ENCODE measurements at regions not wholly inside any gene's neighbourhood (a gene's known extent, or its start where the extent isn't known, plus 50 kb on each side); places are given as distances from the start of the nearest gene placed in this dataset.

DNA sequence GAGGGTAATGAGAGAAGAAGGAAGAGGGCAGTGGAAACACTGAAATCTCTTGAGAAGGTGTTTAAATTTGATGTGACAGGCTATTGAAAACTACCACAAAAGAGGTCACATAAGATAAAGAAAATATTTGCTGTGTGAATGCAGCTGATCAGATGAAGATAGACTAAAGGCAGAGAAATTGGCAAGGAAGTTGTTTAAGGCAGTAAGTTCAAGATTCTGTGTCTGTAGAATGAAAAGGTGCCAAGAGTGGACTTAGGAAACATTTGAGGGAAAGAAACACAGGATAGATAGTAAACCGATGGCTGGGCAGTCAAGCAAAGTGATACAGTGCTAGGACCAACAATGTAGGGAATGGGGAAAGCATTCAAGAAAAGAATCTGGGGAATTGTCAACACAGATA lies 332.3 kb upstream of the MARCKS start:
- DNase-seq, result no peak
- H3K4me3 Mint-ChIP-seq, result no peak overlapping the region
- no peaks in the 10 kb centered on the region for H3K36me3 Mint-ChIP-seq
- no peak overlapping the region for H3K27ac Mint-ChIP-seq
- peaks cover 0 to 5% (median 2%) of the 10 kb centered on the region in 3 donors for H3K27me3 Mint-ChIP-seq (ENCODE audit: low read depth in 3 of 3)
- H3K4me1 Mint-ChIP-seq, result no peaks in the 10 kb centered on the region
- peaks cover 0 to 3% (median 0%) of the 10 kb centered on the region in 6 donors for H3K9me3 Mint-ChIP-seq

DNA sequence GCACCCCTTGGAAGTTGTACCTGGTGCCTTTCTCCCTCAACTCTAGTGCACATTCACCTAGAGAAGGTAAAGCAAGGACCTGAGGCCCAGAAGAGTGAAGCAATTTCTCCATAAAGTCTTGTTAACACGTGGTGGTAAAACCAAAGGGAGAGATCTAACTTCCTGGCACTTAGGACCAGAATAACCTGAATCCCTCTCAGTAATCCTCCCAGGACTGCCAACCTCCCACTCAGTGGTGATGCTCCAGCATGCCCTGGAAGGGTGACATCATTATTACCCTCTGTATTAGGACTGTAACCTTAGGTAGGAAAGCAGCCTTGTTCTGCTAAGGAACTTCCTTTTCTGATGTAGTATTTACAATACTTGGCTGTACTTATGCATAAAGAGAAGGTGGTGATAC lies 330.6 kb upstream of the MARCKS start:
- peaks cover 0 to 5% (median 5%) of the 10 kb centered on the region in 3 donors for H3K27me3 Mint-ChIP-seq (ENCODE audit: low read depth in 3 of 3)
- no peak for DNase-seq
- H3K4me1 Mint-ChIP-seq, result no peaks in the 10 kb centered on the region
- H3K36me3 Mint-ChIP-seq, result no peaks in the 10 kb centered on the region
- no peak overlapping the region for H3K27ac Mint-ChIP-seq
- H3K9me3 Mint-ChIP-seq, result peaks cover 0 to 7% (median 1%) of the 10 kb centered on the region in 6 donors
- H3K4me3 Mint-ChIP-seq, result no peak overlapping the region

DNA sequence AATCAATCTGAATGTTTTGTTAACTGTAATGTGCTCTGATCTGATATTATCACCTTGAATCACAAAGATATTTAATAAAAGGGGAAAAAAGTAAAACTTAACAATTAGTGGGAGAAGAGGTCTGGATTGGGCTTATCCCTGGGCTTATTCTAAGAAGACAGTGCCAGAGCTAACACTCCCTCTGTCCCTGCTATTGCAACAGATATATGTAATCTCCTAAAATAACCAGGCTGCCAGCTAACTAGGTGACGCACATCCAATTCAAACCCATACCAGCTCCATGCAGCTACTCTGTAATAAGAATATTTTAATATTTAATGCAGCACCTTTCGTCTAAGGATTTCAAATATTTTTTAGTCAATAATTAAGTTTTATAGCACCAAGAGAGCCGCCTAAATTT lies 330.1 kb upstream of the MARCKS start:
- H3K36me3 Mint-ChIP-seq, result no peaks in the 10 kb centered on the region
- peaks cover 0 to 5% (median 5%) of the 10 kb centered on the region in 3 donors for H3K27me3 Mint-ChIP-seq (ENCODE audit: low read depth in 3 of 3)
- H3K4me3 Mint-ChIP-seq, result no peak overlapping the region
- H3K4me1 Mint-ChIP-seq, result no peaks in the 10 kb centered on the region
- peaks cover 0 to 7% (median 1%) of the 10 kb centered on the region in 6 donors for H3K9me3 Mint-ChIP-seq
- no peak overlapping the region for H3K27ac Mint-ChIP-seq
- DNase-seq, result no peak

GRCh38 chr6:113528111-113528510 lies 329.0 kb upstream of the MARCKS start:
- Mint-ChIP-seq H3K4me3 (no peak overlapping the region), H3K9me3 (peaks cover 0 to 7% (median 1%) of the 10 kb centered on the region in 6 donors), H3K27me3 (ENCODE audit: low read depth in 3 of 3) (peaks cover 0 to 5% (median 5%) of the 10 kb centered on the region in 3 donors), H3K4me1 (no peaks in the 10 kb centered on the region), H3K36me3 (no peaks in the 10 kb centered on the region), H3K27ac (no peak overlapping the region)
- no peak for DNase-seq

DNA sequence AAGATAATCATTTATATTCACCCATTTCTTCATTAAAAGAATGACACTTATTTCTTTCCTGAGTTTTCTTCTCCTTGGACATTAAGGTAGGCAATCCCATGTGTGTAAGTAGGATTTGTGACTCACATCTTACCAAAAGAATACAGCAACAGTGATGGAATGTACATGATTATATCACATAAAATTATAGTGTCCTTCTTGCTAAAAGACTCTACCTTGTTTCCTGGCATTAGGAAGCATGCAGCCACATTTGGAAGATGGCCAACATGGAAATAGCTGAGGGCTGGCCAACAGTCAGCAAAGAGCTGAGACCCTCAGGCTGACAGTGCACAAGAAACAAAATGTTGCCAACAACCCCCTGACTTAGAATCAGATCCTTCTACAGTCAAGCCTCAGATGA lies 327.9 kb upstream of the MARCKS start:
- DNase-seq, result no peak
- Mint-ChIP-seq H3K27me3 (ENCODE audit: low read depth in 3 of 3) (peaks cover 0 to 5% (median 5%) of the 10 kb centered on the region in 3 donors), H3K9me3 (peaks cover 0 to 7% (median 0%) of the 10 kb centered on the region in 6 donors), H3K27ac (no peak overlapping the region), H3K4me1 (no peaks in the 10 kb centered on the region), H3K36me3 (no peaks in the 10 kb centered on the region), H3K4me3 (no peak overlapping the region)

DNA sequence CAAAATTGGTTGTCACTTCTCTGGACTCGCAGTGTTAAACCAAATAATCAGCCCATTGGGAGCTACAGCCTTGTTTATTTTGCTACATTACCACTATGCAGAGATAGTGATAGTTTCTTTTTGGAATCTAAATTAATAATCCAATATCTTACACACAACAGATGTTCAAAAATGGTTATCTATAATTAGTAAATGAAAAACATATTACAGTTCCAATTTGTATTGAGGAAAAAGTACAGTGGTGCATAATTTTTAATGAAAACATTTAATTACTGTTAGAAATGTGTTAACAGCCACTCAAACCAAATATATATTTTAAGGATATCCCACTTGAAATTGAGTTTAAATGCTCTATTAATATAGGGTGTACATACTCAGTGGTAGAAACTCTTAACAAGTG lies 327.3 kb upstream of the MARCKS start:
- Mint-ChIP-seq H3K4me1 (no peaks in the 10 kb centered on the region), H3K27me3 (ENCODE audit: low read depth in 3 of 3) (peaks cover 0 to 5% (median 5%) of the 10 kb centered on the region in 3 donors), H3K36me3 (no peaks in the 10 kb centered on the region), H3K9me3 (peaks cover 0 to 7% (median 0%) of the 10 kb centered on the region in 6 donors), H3K27ac (no peak overlapping the region), H3K4me3 (no peak overlapping the region)
- DNase-seq, result no peak

DNA sequence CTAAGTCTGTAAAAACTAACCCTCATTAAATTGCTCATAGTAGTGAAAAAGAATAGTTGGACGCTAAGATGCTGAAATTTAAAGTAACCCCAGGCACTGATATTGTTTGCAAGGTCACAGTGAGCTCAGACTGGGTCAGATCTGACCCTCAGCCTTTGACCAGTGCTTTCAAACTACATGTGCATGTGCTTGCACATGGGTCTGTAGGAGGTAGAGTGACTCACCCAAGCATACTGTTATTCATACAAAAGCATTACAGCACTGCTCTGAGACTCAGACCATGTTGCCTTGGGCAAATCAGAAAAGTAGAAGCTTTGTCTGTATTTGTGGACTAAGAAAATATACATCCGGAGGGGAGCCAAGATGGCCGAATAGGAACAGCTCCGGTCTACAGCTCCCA lies 326.4 kb upstream of the MARCKS start:
- Mint-ChIP-seq H3K9me3 (peaks cover 0 to 7% (median 0%) of the 10 kb centered on the region in 6 donors), H3K36me3 (no peaks in the 10 kb centered on the region), H3K27me3 (ENCODE audit: low read depth in 3 of 3) (peaks cover 0 to 5% (median 5%) of the 10 kb centered on the region in 3 donors), H3K4me1 (no peaks in the 10 kb centered on the region), H3K4me3 (no peak overlapping the region), H3K27ac (no peak overlapping the region)
- DNase-seq, result no peak

- peaks cover 0 to 2% (median 1%) of the 10 kb centered on the region in 3 donors for H3K27me3 Mint-ChIP-seq (ENCODE audit: low read depth in 3 of 3)
- no peaks in the 10 kb centered on the region for H3K4me1 Mint-ChIP-seq
- peaks cover 0 to 4% (median 2%) of the 10 kb centered on the region in 6 donors for H3K9me3 Mint-ChIP-seq
- H3K27ac Mint-ChIP-seq, result no peak overlapping the region
- H3K4me3 Mint-ChIP-seq, result no peak overlapping the region
- no peak for DNase-seq
- H3K36me3 Mint-ChIP-seq, result no peaks in the 10 kb centered on the region
Measured at GRCh38 chr6:113539202-113539601, 317.9 kb upstream of the MARCKS start.

DNA sequence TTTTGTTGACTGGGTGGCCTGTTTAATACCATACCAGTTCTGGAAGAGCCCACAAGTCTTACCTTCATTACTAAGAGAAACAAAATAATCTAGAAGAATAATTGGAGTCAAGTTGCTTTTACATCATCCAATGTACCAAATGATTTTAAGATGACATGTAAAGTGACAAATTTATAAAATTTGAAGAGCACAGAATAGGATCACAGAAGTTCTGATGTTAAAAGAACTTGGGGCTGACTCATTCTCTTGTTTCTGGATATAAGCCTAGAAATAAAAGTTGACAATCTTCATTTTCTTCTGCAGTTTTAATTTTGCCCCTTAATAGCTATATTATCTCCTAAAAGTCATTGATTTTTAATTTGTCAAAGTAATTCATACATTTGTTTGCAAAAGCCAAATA lies 317.5 kb upstream of the MARCKS start:
- H3K4me1 Mint-ChIP-seq, result no peaks in the 10 kb centered on the region
- H3K27ac Mint-ChIP-seq, result no peak overlapping the region
- peaks cover 0 to 4% (median 2%) of the 10 kb centered on the region in 6 donors for H3K9me3 Mint-ChIP-seq
- H3K27me3 Mint-ChIP-seq (ENCODE audit: low read depth in 3 of 3), result peaks cover 0 to 2% (median 1%) of the 10 kb centered on the region in 3 donors
- H3K36me3 Mint-ChIP-seq, result no peaks in the 10 kb centered on the region
- no peak for DNase-seq
- H3K4me3 Mint-ChIP-seq, result no peak overlapping the region

DNA sequence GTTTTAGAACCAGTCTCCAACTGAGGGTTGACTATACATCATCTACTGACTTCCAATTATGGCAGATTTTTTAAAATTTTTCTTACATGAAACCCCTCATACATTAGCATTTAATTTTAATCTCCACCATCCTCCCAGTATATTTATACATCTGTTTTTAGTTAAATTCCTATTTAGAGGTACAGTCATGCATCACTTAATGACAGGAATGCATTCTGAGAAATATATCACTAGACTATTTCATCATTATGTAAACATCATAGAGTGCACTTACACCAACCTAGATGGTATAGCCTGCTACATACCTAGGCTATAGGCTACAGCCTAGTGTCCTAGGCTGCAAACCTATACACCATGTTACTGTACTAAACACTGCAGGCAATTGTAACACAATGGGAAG lies 316.7 kb upstream of the MARCKS start:
- peaks cover 0 to 8% (median 2%) of the 10 kb centered on the region in 6 donors for H3K9me3 Mint-ChIP-seq

GRCh38 chr6:113551168-113551567 lies 306.0 kb upstream of the MARCKS start:
- no peak overlapping the region for H3K27ac Mint-ChIP-seq
- no peaks in the 10 kb centered on the region for H3K4me1 Mint-ChIP-seq
- H3K4me3 Mint-ChIP-seq, result no peak overlapping the region
- no peak for DNase-seq
- no peaks in the 10 kb centered on the region for H3K36me3 Mint-ChIP-seq
- H3K27me3 Mint-ChIP-seq (ENCODE audit: low read depth in 3 of 3), result peaks cover 0 to 2% (median 0%) of the 10 kb centered on the region in 3 donors
- peaks cover 8 to 27% (median 13%) of the 10 kb centered on the region in 6 donors for H3K9me3 Mint-ChIP-seq

More for the DNA sequence above, 316.7 kb upstream of the MARCKS start:
- H3K36me3 Mint-ChIP-seq, result no peaks in the 10 kb centered on the region
- no peak overlapping the region for H3K27ac Mint-ChIP-seq
- peaks cover 0 to 2% (median 1%) of the 10 kb centered on the region in 3 donors for H3K27me3 Mint-ChIP-seq (ENCODE audit: low read depth in 3 of 3)
- H3K4me3 Mint-ChIP-seq, result no peak overlapping the region
- DNase-seq, result no peak
- H3K4me1 Mint-ChIP-seq, result no peaks in the 10 kb centered on the region

- no peak overlapping the region for H3K4me3 Mint-ChIP-seq
- H3K9me3 Mint-ChIP-seq, result peaks cover 0 to 10% (median 4%) of the 10 kb centered on the region in 6 donors
- no peaks in the 10 kb centered on the region for H3K4me1 Mint-ChIP-seq
- no peak overlapping the region for H3K27ac Mint-ChIP-seq
- peaks cover 0 to 2% (median 0%) of the 10 kb centered on the region in 3 donors for H3K27me3 Mint-ChIP-seq (ENCODE audit: low read depth in 3 of 3)
- no peaks in the 10 kb centered on the region for H3K36me3 Mint-ChIP-seq
- no peak for DNase-seq
Measured at GRCh38 chr6:113556775-113557174, 300.4 kb upstream of the MARCKS start.

GRCh38 chr6:113558431-113558830 lies 298.7 kb upstream of the MARCKS start:
- Mint-ChIP-seq H3K27me3 (ENCODE audit: low read depth in 3 of 3) (peaks cover 0 to 2% (median 0%) of the 10 kb centered on the region in 3 donors), H3K4me1 (no peaks in the 10 kb centered on the region), H3K27ac (no peak overlapping the region), H3K36me3 (no peaks in the 10 kb centered on the region), H3K4me3 (no peak overlapping the region), H3K9me3 (peaks cover 0 to 6% (median 3%) of the 10 kb centered on the region in 6 donors)
- DNase-seq, result no peak

DNA sequence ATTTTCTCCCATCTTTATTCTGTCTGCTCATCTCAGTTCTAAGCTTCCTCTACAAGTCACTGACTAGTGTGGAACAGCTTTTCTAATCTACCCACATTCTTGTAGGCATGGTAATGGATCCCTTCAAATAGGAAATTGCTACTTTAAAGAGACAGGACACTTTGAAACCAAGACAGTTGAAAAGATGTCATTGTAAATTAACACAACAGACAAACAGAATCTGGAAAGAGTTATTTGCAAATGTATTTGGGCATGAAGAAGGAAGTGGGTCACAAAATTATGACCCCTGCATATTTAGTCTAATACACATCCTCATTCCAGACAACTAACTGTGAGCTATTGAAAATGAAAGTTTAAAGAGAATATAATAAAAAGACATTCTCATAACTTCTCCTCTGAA lies 298.2 kb upstream of the MARCKS start:
- H3K9me3 Mint-ChIP-seq, result peaks cover 0 to 6% (median 3%) of the 10 kb centered on the region in 6 donors
- no peak for DNase-seq
- H3K4me3 Mint-ChIP-seq, result no peak overlapping the region
- no peaks in the 10 kb centered on the region for H3K36me3 Mint-ChIP-seq
- H3K27ac Mint-ChIP-seq, result no peak overlapping the region
- H3K4me1 Mint-ChIP-seq, result no peaks in the 10 kb centered on the region
- H3K27me3 Mint-ChIP-seq (ENCODE audit: low read depth in 3 of 3), result peaks cover 0 to 2% (median 0%) of the 10 kb centered on the region in 3 donors

GRCh38 chr6:113560376-113560775 lies 296.8 kb upstream of the MARCKS start:
- H3K27ac Mint-ChIP-seq, result no peak overlapping the region
- H3K27me3 Mint-ChIP-seq (ENCODE audit: low read depth in 3 of 3), result peaks cover 0 to 2% (median 0%) of the 10 kb centered on the region in 3 donors
- no peaks in the 10 kb centered on the region for H3K4me1 Mint-ChIP-seq
- H3K9me3 Mint-ChIP-seq, result peaks cover 0 to 6% (median 3%) of the 10 kb centered on the region in 6 donors
- no peak overlapping the region for H3K4me3 Mint-ChIP-seq
- DNase-seq, result no peak
- no peaks in the 10 kb centered on the region for H3K36me3 Mint-ChIP-seq

Data from immature natural killer cell (primary cell).